Esophagus (tissue), 2 donors: ENCODE measurements at regions not wholly inside any gene's neighbourhood (a gene's known extent, or its start where the extent isn't known, plus 50 kb on each side); places are given as distances from the start of the nearest gene placed in this dataset.
"Not testable (repeated sequence)": the region's sequence is repeated elsewhere in the genome, so short reads cannot be mapped to it uniquely, and the experiment has no call there.

ENCODE experiments used
- H3K27ac ChIP-seq, 2 donors: one replicate each; pipeline ENCODE4 v1.5.1; 2013; ENCODE audit warnings: low read depth in 2 of 2, mild to moderate bottlenecking in 2 of 2, inconsistent platforms in 1 of 2, low read length in 1 of 2, moderate library complexity in 1 of 2
- H3K27me3 ChIP-seq, 2 donors: one replicate each; pipeline ENCODE4 v1.6.1; 2013; ENCODE audit warnings: low read length in 2 of 2, control low read depth in 1 of 2, mild to moderate bottlenecking in 1 of 2; ENCODE audit not compliant: insufficient read depth in 2 of 2, control insufficient read depth in 1 of 2
- H3K36me3 ChIP-seq, 2 donors: one replicate each; pipeline ENCODE4 v1.6.1; 2013; ENCODE audit warnings: low read length in 1 of 2; ENCODE audit not compliant: control insufficient read depth in 2 of 2, insufficient read depth in 2 of 2
- H3K4me1 ChIP-seq, 2 donors: one replicate each; pipeline ENCODE4 v1.6.1; 2013; ENCODE audit warnings: low read length in 1 of 2; ENCODE audit not compliant: control insufficient read depth in 2 of 2, insufficient read depth in 2 of 2
- H3K4me3 ChIP-seq, 2 donors: one replicate each; pipeline ENCODE4 v1.5.1; 2013; ENCODE audit warnings: low read length in 2 of 2, mild to moderate bottlenecking in 2 of 2, low read depth in 1 of 2, moderate library complexity in 1 of 2
- H3K9me3 ChIP-seq, 2 donors: one replicate each; pipeline ENCODE4 v1.6.1; 2013; ENCODE audit warnings: mild to moderate bottlenecking in 2 of 2, low read depth in 1 of 2, low read length in 1 of 2, moderate library complexity in 1 of 2; ENCODE audit not compliant: control insufficient read depth in 2 of 2, insufficient read depth in 1 of 2
- WGBS, 2 donors: extraction: QIAGEN DNeasy Blood & Tissue Kit; methylation state at CpG; one replicate each; pipeline ENCODE4 v1.1.7; 2013; 5-methylcytosine and 5-hydroxymethylcytosine counted together
- donor health status: healthy with polysubstance abuse.
- donor health status: Bipolar disorder and iron deficiency.

GRCh38 chr10:61818251-61818650 is 83.2 kb upstream of the ARID5B start:
- H3K36me3 ChIP-seq, H3K4me3 ChIP-seq, H3K27ac ChIP-seq, H3K27me3 ChIP-seq, H3K4me1 ChIP-seq, H3K9me3 ChIP-seq: not testable (repeated sequence)
- 71 to 74% methylated on average over 2 of the region's 2 CpGs for WGBS, 2 donors

- WGBS, 2 donors: 87 to 92% methylated on average over 1 of the region's 1 CpG
- Histone ChIP-seq H3K36me3 (no peaks in the 10 kb centered on the region), H3K27me3 (no peaks in the 10 kb centered on the region), H3K27ac (no peak overlapping the region), H3K9me3 (no peaks in the 10 kb centered on the region), H3K4me3 (no peak overlapping the region), H3K4me1 (peaks cover 0 to 2% of the 10 kb centered on the region in 2 donors)
Observed at GRCh38 chr10:61819208-61819607, 82.3 kb upstream of the ARID5B start.

- Histone ChIP-seq H3K9me3 (no peaks in the 10 kb centered on the region), H3K4me3 (no peak overlapping the region), H3K36me3 (no peaks in the 10 kb centered on the region), H3K27ac (no peak overlapping the region), H3K4me1 (peaks cover 0 to 2% of the 10 kb centered on the region in 2 donors), H3K27me3 (no peaks in the 10 kb centered on the region)
- 74 to 79% methylated on average over 5 of the region's 5 CpGs for WGBS, 2 donors
Observed at GRCh38 chr10:61821153-61821552, 80.3 kb upstream of the ARID5B start.

GRCh38 chr10:61821693-61822092 is 79.8 kb upstream of the ARID5B start:
- H3K36me3 ChIP-seq: no peaks in the 10 kb centered on the region
- no peaks in the 10 kb centered on the region for H3K9me3 ChIP-seq
- no peaks in the 10 kb centered on the region for H3K27me3 ChIP-seq
- no peak overlapping the region for H3K27ac ChIP-seq
- H3K4me3 ChIP-seq: no peak overlapping the region
- 71 to 81% methylated on average over 1 of the region's 1 CpG for WGBS, 2 donors
- H3K4me1 ChIP-seq: peaks cover 0 to 2% of the 10 kb centered on the region in 2 donors

- H3K9me3 ChIP-seq: no peaks in the 10 kb centered on the region
- H3K4me3 ChIP-seq: no peak overlapping the region
- 76 to 77% methylated on average over 1 of the region's 1 CpG for WGBS, 2 donors
- no peak overlapping the region for H3K27ac ChIP-seq
- H3K4me1 ChIP-seq: peaks cover 0 to 2% of the 10 kb centered on the region in 2 donors
- H3K36me3 ChIP-seq: no peaks in the 10 kb centered on the region
- H3K27me3 ChIP-seq: no peaks in the 10 kb centered on the region
Observed at GRCh38 chr10:61822096-61822495, 79.4 kb upstream of the ARID5B start.

- H3K9me3 ChIP-seq: no peaks in the 10 kb centered on the region
- H3K4me3 ChIP-seq: no peak overlapping the region
- no peaks in the 10 kb centered on the region for H3K36me3 ChIP-seq
- H3K27ac ChIP-seq: no peak overlapping the region
- peaks cover 0 to 2% of the 10 kb centered on the region in 2 donors for H3K4me1 ChIP-seq
- WGBS, 2 donors: 50 to 52% methylated on average over 3 of the region's 3 CpGs
- H3K27me3 ChIP-seq: no peaks in the 10 kb centered on the region
Observed at GRCh38 chr10:61822781-61823230, 78.7 kb upstream of the ARID5B start.

GRCh38 chr10:61825001-61825400 is 76.5 kb upstream of the ARID5B start:
- 88 to 89% methylated on average over 5 of the region's 5 CpGs for WGBS, 2 donors
- Histone ChIP-seq H3K4me3 (no peak overlapping the region), H3K27me3 (no peaks in the 10 kb centered on the region), H3K27ac (no peak overlapping the region), H3K9me3 (no peaks in the 10 kb centered on the region), H3K4me1 (peaks cover 0 to 2% of the 10 kb centered on the region in 2 donors), H3K36me3 (no peaks in the 10 kb centered on the region)

GRCh38 chr10:61825628-61826027 is 75.9 kb upstream of the ARID5B start:
- Histone ChIP-seq H3K36me3 (no peaks in the 10 kb centered on the region), H3K4me1 (peaks cover 2% of the 10 kb centered on the region in 2 donors), H3K9me3 (no peaks in the 10 kb centered on the region), H3K27ac (no peak overlapping the region), H3K4me3 (no peak overlapping the region), H3K27me3 (no peaks in the 10 kb centered on the region)
- WGBS, 2 donors: 57 to 64% methylated on average over 4 of the region's 4 CpGs

GRCh38 chr10:61828034-61828433 is 73.5 kb upstream of the ARID5B start:
- Histone ChIP-seq H3K9me3 (no peaks in the 10 kb centered on the region), H3K4me1 (peaks cover 2 to 4% of the 10 kb centered on the region in 2 donors), H3K36me3 (no peaks in the 10 kb centered on the region), H3K4me3 (no peak overlapping the region), H3K27me3 (no peaks in the 10 kb centered on the region), H3K27ac (no peak overlapping the region)
- WGBS, 2 donors: 92 to 93% methylated on average over 1 of the region's 1 CpG

GRCh38 chr10:61828788-61829187 is 72.7 kb upstream of the ARID5B start:
- Histone ChIP-seq H3K9me3 (peaks cover 0 to 2% of the 10 kb centered on the region in 2 donors), H3K36me3 (no peaks in the 10 kb centered on the region), H3K27ac (no peak overlapping the region), H3K4me3 (no peak overlapping the region), H3K4me1 (peaks cover 2 to 4% of the 10 kb centered on the region in 2 donors), H3K27me3 (no peaks in the 10 kb centered on the region)
- 95% methylated on average over 3 of the region's 3 CpGs for WGBS, 2 donors
